NCI-H345 treated with DMSO at 0.1 percent for 48 hours (cell line): ENCODE measurements at regions not wholly inside any gene's neighbourhood (a gene's known extent, or its start where the extent isn't known, plus 50 kb on each side); places are given as distances from the start of the nearest gene placed in this dataset.

Source experiments
- DNase-seq: peaks from one replicate; lab custom pipeline; 2025; ENCODE audit not compliant: unreplicated experiment; lab: John Stamatoyannopoulos, UW

- DNase-seq = no peak
Observed at GRCh38 chr22:49284056-49284784, 543.5 kb downstream of the BRD1 start.

GRCh38 chr22:49282596-49282995 is 545.1 kb downstream of the BRD1 start:
- DNase-seq = no peak

GRCh38 chr22:49281467-49282340 is 546.0 kb downstream of the BRD1 start:
- DNase-seq = no peak

GRCh38 chr22:49278340-49278739 is 549.3 kb downstream of the BRD1 start:
- DNase-seq = no peak

GRCh38 chr22:49276567-49276966 is 551.1 kb downstream of the BRD1 start:
- DNase-seq = no peak

GRCh38 chr22:49274754-49275380 is 552.8 kb downstream of the BRD1 start:
- no peak for DNase-seq

- DNase-seq = no peak
Observed at GRCh38 chr22:49272546-49273125, 555.0 kb downstream of the BRD1 start.

- no peak for DNase-seq
Observed at GRCh38 chr22:49271831-49272230, 555.8 kb downstream of the BRD1 start.

- DNase-seq = no peak
Observed at GRCh38 chr22:49271369-49271727, 556.3 kb downstream of the BRD1 start.

GRCh38 chr22:49270595-49271368 is 556.9 kb downstream of the BRD1 start:
- no peak for DNase-seq

GRCh38 chr22:49269928-49270327 is 557.7 kb downstream of the BRD1 start:
- no peak for DNase-seq

- no peak for DNase-seq
Observed at GRCh38 chr22:49269371-49269770, 558.3 kb downstream of the BRD1 start.

GRCh38 chr22:49268924-49269323 is 558.7 kb downstream of the BRD1 start:
- no peak for DNase-seq

- DNase-seq = no peak
Observed at GRCh38 chr22:49267996-49268395, 559.7 kb downstream of the BRD1 start.

GRCh38 chr22:49266561-49267519 is 560.8 kb downstream of the BRD1 start:
- DNase-seq = no peak

GRCh38 chr22:49264696-49265095 is 563.0 kb downstream of the BRD1 start:
- no peak for DNase-seq

GRCh38 chr22:49263101-49263500 is 564.6 kb downstream of the BRD1 start:
- DNase-seq = no peak

GRCh38 chr22:49262167-49262566 is 565.5 kb downstream of the BRD1 start:
- no peak for DNase-seq

- DNase-seq = peak; percentile 18
Observed at GRCh38 chr22:49261616-49262015, 566.1 kb downstream of the BRD1 start.
